GM12874 (cell line): ENCODE measurements at regions not wholly inside any gene's neighbourhood (a gene's known extent, or its start where the extent isn't known, plus 50 kb on each side); places are given as distances from the start of the nearest gene placed in this dataset.

Experiments
- CTCF ChIP-seq: IDR thresholded peaks from 2 replicates; pipeline ENCODE4 v1.5.1; 2011; ENCODE audit warnings: low read depth, mild to moderate bottlenecking, control low read depth, low read length, moderate library complexity; ENCODE audit not compliant: insufficient read depth

GRCh38 chr15:62631076-62631724 lies 411.3 kb upstream of the TPM1 start:
- no peak for TF ChIP-seq CTCF

GRCh38 chr15:62636823-62637573 lies 405.5 kb upstream of the TPM1 start:
- no peak for TF ChIP-seq CTCF

GRCh38 chr15:62637574-62637897 lies 405.0 kb upstream of the TPM1 start:
- TF ChIP-seq CTCF, result no peak

GRCh38 chr15:62637950-62638619 lies 404.5 kb upstream of the TPM1 start:
- no peak for TF ChIP-seq CTCF

GRCh38 chr15:62639432-62639831 lies 403.1 kb upstream of the TPM1 start:
- no peak for TF ChIP-seq CTCF

- TF ChIP-seq CTCF, result no peak
Observed at GRCh38 chr15:62639906-62640605, 402.5 kb upstream of the TPM1 start.

- no peak for TF ChIP-seq CTCF
Observed at GRCh38 chr15:62641825-62642224, 400.7 kb upstream of the TPM1 start.
